ENCODE measurements at regions not wholly inside any gene's neighbourhood (a gene's known extent, or its start where the extent isn't known, plus 50 kb on each side); places are given as distances from the start of the nearest gene placed in this dataset.
"Not testable (repeated sequence)": the region's sequence is repeated elsewhere in the genome, so short reads cannot be mapped to it uniquely, and the experiment has no call there.

DNA sequence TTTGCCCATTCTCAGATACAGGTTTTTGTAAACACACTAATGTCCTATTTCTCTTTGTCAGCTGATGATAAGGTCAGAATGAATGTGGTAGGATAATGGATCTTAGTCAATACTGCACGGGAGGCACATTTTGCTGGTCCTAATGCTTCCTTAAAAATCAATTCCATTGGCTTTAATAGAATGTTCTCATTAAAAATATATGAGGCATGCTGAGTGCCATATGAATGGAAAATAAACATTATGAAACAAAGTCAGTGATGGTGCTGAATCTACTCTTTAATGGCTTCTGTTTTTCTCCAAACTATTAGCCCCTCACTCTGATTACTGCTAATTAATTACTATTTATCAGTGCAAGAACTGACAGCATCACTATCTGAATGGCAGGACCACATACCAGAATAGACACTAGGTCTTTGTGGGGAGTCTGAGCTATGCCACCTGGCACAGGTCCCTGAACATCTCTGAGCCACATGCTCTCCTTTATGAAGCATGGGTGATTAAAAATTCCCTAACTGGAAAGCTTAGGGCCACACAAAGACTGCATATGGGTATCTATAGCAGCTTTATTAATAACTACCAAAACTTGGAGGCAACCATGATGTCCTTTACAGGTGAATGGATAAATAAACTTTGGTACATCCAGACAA is 278.9 kb downstream of the MEX3B start:
- DNase-seq: no peak

- DNase-seq: no peak
Measured at GRCh38 chr15:81765816-81766215, 280.0 kb downstream of the MEX3B start.

DNA sequence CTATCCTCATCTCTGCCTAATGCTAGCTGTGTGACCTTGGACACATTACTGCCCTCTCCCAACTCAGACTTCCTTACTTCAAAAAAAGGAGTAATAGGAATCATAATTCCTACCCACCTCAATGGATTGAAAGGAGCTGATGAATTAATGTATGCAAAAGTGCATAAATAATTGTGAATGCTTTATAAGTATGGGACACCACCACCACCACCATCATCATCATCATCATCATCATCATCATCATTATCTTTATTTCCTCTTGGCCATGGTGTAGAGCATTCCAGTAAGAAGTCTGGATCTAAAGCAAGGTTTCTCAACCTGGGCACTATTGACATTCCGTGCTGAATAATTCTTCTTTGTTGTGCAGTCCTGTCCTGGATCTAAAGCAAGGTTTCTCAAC is 282.5 kb downstream of the MEX3B start:
- no peak for DNase-seq

GRCh38 chr15:81760686-81761085 is 285.1 kb downstream of the MEX3B start:
- DNase-seq: no peak

DNA sequence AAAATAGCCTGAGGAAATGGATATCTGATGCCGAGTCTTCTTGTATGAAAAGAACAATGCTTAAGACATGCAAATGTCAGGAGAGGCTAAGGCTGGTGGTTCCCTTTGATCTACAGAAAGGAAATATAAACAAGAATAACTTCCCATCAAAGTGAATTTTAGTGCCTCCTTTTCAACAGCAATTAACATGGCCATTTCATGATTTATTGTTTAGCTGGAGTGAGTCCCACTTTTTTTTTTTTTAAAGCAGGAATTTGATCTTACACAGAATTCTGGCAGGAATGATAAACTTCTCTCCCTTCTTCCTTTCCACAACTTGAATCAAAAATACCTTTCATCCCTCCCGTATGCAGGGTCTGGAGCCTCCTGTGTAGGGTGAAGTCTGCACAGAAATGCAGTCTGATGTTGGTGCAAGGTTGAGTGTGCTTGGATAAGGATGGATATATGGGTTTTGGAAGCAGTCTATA is 287.0 kb downstream of the MEX3B start:
- no peak for DNase-seq

GRCh38 chr15:81755626-81756025 is 290.2 kb downstream of the MEX3B start:
- no peak for DNase-seq

DNA sequence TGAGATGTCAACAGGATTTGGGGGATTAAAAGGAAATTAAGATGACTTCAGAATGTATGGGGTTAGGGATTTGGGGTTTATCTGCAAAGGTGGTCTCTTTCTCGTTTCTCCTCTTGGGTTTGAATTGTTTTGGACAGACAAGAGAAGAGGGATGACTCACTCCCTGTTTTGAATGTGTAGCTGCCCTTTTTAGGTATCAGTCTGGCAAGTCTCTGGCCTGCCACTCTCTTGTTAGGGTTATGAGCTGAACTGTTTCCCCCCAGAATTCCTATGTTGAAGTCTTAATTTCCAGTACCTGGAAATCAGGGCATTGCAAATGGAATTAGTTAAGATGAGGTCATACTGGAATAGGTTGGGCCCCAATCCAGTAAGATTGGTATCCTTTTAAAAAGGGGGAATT is 291.7 kb downstream of the MEX3B start:
- DNase-seq: peak; percentile 7

GRCh38 chr15:81752974-81753373 is 292.8 kb downstream of the MEX3B start:
- peak; percentile 82 for DNase-seq

DNA sequence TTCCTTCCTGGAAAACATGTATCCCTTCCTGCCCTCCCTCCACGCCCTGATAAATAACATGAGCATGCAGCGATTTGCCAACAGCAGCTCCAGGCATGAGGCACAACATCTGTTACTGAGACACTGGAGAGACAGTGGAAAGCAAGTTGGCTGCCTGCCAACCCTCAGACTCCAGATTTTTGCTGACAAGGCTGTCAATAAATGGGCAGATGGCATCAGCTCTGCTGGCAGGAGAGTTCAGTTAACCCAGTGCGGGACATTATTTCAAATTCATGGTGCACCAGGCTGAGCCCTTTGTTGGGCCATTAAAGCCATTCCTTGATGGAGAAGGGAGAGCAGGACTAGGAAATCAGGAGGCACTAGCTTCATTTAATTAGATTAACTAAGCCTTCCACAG is 293.3 kb downstream of the MEX3B start:
- DNase-seq: peak; percentile 98

DNA sequence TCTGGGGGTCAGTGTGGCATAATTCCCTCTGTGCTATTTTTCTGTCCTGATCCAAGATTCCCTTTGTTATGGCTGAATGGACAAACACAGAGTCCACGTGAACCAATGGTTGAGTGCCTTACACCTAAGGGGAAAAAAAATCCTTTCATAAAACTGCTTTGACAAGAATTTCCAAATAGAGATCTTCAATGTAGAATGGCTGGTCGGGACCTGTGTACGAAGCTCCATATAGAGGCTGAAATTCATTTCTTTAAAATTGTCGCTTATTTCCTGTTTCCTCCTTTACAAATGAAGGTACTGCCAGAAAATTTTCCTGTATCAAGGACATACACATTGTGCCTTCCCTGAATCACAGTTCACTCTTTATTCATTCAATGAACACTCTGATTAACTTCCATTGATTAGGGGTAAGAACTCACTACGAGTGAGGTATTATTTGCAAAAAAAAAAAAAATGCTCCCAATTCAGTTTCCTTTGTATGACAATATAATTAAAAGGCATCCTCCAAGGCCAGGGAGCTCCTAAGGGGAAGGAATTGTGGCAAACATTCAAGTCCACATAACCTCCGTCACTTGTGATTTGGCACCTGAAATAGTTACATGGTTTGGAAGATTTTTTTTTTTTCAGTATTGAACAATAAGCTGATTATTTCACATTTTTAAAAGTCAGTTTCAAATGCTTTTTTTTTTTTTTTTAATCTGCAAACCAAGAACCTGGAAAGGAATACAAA is 293.8 kb downstream of the MEX3B start:
- DNase-seq: peak; percentile 66

DNA sequence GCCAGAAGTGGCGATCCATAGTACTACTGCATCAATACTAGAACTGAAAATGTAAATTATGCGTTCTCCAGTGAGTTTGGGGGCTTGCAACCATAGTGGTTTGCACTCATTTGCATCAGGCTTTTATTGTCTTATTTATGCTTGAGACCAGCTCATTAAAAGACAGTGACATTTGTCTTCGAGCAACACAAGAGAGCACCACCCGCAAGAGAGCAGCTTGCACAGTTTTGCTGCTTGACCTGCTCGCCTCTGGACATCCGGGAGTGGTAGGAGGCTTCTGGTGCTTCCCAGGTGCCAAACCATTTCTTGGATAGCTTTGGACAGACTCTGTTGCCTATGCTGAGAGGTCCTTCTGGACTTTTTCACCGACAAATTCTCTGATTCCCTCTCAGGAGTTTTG is 294.6 kb downstream of the MEX3B start:
- no peak for DNase-seq

DNA sequence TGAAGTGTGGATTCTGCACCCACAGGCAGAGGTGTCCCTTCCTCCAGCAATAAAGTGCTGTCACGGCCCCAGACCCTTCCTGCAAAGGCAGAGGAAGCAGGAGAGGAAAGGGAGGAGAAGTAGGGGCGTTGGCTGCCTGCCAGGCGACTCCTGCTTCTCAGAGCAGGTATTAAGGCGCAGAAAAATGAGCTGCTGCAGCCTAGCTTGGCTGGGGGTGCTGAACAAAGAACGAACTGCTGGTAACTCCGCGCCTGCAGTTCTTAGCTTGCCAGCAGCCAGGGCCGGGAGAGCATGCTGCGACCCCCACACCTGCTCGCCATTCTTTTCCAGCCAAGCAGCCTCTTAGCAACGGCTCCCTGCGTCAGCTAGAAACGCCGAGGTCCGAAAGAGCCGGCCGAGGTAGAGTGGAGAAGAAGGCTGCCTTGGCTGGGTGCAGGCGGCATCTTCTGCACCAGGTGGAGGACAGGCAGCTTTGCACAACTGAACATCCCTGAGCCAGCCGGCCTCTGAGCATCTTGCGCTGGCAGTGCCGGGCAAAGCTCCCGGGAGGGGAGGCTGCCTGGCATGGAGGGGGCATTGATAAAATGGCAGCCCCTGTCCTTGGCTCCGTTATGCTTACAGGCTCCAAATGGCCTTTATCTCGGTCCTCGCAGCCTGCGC is 296.0 kb downstream of the MEX3B start:
- peak; percentile 45 for DNase-seq

DNA sequence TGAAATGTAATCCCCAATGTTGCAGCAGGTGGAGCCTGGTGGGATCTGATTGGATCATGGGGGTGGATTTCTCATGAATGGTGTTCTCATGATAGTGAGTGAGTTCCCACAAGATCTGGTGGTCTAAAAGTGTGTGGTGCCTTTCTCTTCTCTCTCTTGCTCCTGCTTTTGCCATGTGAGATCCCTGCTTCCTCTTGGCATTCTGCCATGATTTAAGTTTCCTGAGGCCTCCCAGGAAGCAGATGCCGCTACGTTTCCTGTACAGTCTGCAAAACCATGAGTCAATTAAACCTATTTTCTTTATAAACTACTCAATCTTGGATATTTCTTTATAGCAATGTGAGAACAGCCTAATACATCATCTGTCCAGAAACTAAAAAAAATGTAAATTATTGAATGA is 298.3 kb downstream of the MEX3B start:
- DNase-seq: no peak

GRCh38 chr15:81747026-81747425 is 298.8 kb downstream of the MEX3B start:
- no peak for DNase-seq

GRCh38 chr15:81744364-81744763 is 301.5 kb downstream of the MEX3B start:
- DNase-seq: no peak

GRCh38 chr15:81740416-81740815 is 305.4 kb downstream of the MEX3B start:
- no peak for DNase-seq

- no peak for DNase-seq
Measured at GRCh38 chr15:81729340-81729739, 316.5 kb downstream of the MEX3B start.

DNA sequence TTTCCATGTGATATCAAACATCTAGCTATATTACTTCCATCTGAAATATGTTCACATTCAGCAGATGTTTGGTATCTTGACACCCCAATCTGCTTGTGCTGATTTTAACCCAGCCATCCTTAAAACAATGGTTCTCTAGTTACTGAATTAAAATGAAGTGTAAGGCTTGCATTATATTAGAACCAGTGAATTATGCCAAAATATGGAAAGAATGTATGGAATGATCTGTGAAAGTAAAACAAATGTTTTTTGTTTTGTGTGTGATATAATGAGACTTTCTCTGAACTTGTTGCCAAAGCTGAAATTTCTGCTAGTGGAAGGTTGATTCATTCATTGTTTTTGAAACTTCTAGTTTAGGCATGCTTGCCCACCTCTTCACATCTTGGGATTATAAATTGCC is 317.1 kb downstream of the MEX3B start:
- DNase-seq: no peak

DNA sequence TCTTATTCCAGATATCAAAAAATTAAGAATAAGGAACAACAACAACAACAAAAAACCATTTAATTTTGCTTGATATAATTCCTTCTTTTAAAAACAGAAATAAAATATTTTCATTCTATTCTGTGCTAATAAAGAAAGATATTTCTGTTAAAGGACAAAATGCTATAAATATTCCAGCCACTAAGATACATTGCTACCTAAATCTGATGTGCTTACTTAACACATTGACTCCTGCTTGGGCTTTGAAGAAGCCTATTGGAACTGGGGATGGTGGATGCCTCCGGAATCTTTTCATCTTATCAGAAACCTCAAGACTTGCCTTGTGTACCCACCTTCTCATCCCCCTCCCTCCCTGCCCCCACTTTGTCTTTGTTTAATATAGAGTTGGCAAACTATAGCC is 320.2 kb downstream of the MEX3B start:
- no peak for DNase-seq

- DNase-seq: no peak
Measured at GRCh38 chr15:81724536-81724935, 321.3 kb downstream of the MEX3B start.

GRCh38 chr15:81723701-81724100 is 322.1 kb downstream of the MEX3B start:
- DNase-seq: no peak

DNA sequence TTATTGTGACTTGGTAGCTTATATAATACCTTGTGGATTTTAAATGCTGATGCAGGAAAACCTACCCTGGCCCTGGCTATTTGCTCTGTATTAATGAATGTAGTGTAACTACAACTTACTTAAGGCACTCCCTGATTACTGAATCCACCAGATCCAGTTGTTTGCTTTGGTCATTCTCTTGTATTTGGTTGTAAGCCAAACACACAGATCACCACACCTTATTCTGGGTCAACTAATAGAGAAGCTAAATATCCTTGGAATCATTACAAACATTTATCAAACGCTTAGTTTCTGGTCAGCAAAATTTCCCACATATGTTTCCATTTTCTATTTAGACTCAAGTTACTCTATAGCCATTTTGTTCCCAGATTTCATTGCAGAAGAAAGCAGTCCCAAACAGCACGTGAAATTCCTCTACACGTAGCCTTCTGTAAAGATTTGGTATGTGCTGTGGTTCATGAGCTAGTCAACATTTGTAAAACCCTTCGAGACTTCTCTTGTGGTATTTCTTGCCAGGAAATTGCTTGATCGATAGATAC is 322.6 kb downstream of the MEX3B start:
- no peak for DNase-seq

DNA sequence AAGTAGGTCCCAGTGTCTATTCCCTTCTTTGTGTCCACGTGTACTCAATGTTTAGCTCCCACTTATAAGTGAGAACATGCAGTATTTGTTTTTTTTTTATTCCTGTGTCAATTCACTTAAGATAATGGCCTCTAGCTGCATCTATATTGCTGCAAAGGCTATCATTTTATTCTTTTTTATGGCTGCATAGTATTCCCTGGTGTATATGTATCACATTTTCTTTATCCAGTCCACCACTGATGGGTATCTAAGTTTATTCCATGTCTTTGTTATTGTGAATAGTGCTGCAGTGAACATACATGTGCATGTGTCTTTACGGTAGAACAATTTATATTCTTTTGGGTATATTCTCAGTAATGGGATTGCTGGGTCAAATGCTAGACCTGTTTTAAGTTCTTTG is 329.4 kb downstream of the MEX3B start:
- DNase-seq: not testable (repeated sequence)

DNA sequence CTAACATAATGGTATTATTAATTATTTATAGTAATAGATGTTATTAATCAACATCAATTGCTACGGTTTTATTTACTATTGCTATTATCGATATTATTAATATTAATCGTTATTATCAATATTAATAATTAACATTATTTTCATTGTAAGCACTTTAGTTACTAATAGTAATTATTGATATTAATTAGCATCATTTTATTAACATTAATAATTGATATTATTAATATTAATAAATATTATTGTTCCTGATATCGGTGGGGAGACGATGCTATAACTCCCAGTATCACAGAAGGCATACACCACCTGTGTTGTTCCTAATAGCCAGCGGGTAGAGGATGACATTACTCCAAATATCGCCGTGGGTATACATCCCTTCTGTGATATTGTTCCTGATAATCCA is 335.5 kb downstream of the MEX3B start:
- no peak for DNase-seq
